SHP77 (cell line): ENCODE measurements at regions not wholly inside any gene's neighbourhood (a gene's known extent, or its start where the extent isn't known, plus 50 kb on each side); places are given as distances from the start of the nearest gene placed in this dataset.
A peak's percentile ranks its signal among the peaks of the same experiment; 100 is the strongest.

Experiments
- DNase-seq, 2 experiments: peaks; one replicate each; lab custom pipeline; 2025; lab: John Stamatoyannopoulos, UW

DNA sequence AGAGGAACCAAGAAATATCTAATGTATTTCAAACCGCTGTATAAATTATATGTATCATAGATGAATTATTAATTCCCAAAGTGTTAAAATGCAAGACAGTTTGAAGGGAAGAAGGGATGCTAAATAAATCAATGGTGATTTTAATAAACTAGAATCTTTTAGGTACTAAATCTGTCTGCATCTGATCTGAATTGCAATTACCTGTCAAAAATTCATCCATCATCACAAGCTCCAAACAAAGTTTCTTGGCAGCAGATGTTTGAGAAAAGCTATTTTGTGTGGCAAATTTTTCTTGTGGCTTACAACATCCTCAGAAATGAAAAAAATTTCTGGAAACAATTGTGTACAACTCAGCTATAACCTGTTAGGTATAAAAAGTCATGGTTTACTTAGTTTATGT lies 816.0 kb upstream of the NDST4 start:
- DNase-seq, result no peak

DNA sequence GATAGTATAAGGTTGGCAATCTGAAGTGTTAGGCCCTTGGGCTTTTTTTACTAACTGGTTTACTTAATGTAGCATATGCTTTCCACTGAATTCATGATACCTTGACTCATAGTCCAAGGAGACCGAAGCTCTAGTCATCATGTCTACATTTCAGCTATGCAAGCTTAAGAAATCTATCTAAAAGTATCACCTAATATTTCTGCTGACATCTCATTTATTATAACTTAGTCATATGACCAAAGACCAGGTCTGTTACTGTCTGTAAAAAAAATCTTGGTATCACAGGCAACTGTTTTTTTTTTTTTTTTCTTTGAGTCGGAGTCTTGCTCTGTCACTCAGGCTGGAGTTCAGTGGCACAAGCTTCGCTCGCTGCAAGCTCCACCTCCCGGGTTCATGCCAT lies 814.0 kb upstream of the NDST4 start:
- no peak for DNase-seq

DNA sequence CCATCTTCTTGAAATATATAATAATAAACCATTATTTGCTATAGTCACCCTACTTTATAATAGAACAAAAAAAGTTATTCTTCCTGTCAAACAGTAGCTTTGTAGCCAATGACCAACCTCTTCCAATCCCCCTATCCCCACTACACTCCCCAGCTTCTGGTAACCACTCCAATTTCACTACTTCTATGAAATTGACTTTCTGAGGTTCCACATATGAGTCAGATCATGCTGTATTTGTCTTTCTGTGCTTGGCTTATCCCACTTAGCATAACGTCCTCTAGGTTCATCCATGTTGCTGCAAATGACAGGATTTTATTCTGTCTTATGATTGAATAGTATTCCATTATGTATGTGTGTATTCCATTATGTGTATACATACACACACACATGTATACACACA lies 809.7 kb upstream of the NDST4 start:
- DNase-seq, result no peak

DNA sequence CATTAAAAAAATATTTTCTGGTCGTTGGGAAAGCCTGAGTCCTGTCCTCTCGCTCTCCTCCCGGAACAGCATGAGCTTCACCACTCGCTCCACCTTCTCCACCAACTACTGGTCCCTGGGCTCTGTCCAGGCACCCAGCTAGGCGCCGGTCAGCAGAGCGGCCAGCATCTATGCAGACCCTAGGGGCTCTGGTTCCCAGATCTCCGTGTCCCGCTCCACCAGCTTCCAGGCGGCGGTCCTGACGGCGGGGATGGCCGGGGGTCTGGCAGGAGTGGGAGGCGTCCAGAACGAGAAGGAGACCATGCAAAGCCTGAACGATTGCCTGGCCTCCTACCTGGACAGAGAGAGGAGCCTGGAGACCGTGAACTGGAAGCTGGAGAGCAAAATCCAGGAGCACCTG lies 807.2 kb upstream of the NDST4 start:
- no peak for DNase-seq

DNA sequence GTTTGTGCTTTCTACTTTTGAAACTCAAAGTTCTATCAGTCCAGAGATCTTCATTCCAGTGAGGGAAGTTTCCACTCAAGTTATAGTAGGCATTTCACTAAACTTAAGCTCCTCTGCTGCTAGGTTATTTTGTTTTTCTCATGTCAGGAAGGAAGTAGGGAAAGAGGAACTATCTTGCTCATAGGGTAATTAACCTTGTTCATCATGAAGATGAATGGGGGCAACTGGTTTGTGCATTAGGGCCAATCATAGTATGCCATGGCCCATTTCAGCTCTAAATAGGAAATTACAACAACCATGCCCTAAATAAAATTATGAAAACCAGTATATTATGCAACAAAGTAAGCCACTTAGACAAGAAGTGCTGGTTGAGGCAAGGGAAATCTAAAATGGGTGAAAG lies 804.7 kb upstream of the NDST4 start:
- no peak for DNase-seq

DNA sequence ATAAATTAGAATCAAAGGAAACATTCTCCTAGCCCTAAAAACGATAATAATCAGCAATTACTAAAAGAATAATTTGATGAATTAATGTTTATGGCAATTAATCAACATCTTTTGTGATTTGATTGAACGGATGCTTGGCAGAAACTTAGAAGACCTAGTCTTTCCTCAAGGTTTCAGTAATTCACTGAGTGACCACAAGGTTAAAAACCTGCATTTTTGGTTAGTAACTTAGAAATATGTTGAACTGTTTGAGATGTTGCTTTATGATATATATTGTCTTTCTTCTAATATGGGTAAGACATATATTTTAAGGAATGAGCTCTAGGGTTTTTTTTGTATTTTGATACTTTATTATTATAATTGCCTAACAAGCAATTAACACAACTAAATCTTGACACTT lies 793.0 kb upstream of the NDST4 start:
- no peak for DNase-seq

DNA sequence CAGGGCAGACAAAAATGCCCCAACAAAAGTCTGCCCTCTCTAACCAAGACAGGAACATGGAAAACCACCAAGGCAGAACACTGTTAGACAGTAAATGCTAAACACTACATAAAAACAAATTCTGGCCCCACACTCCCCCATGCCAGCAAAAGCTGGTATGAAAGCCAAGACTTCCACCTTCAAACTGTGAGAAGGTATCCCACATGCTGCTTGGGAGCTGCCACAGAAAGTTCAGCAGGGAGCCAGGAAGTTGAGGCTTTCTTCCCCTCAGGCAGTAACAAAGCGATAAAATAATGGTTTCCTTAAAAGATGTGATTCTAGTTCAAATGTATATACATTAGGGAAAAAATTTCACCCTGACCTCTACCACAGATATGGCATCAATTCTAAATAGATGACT lies 770.4 kb upstream of the NDST4 start:
- DNase-seq, result no peak

DNA sequence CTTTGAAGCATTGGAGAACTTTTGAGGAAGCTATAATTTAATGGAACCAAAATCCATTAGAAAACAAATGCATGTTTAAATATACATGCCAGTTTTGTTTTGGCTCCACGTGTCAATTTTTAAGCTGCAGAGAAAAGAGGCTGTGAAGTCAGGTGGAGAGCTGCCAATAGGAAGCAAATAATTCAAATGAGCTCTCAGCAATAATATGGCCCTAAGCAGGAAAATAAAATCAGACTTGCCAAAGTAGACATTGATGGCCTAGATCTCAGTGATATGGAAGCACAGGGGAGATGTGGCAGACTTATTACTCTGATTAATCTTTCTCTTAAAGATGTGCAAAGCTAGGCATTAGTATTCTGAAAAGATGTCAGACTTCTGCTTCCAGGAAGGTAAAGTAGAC lies 769.8 kb upstream of the NDST4 start:
- DNase-seq, result no peak

DNA sequence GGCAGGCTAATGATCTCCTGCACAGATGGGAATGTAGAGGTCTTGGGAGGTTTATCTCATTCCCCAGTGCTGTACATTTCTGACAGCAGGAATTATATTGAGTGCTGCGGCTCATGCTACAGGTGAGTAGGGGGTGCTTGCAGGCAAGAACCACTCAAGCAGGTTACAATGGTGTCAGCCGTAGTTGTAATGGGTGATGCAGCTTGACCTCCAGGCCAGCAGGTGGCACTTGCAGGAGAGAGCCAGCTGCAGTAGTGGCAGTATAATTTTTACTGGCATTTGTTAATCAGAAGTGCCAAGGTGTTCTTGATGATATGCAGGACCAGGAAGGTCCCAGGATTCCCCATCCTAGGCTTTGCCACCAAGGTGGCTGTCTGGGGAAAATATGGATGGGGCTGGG lies 759.6 kb upstream of the NDST4 start:
- DNase-seq, result no peak

DNA sequence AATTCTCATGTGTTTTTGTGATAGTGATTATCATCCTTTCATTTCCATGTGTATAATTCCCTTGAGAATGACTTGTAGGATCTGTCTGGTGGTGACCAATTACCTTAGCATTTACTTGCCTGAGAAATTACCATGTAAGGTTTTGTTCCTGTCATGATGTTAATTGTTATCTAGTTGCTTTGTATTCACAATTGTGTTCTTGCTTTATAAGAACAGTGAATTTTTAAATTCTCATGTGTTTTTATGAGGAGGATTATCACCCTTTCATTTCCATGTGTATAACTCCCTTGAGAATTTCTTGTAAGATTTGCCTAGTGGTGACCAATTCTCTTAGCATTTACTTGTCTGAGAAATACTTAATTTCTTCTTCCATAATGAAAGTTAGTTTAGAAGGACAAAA lies 758.2 kb upstream of the NDST4 start:
- no peak for DNase-seq

DNA sequence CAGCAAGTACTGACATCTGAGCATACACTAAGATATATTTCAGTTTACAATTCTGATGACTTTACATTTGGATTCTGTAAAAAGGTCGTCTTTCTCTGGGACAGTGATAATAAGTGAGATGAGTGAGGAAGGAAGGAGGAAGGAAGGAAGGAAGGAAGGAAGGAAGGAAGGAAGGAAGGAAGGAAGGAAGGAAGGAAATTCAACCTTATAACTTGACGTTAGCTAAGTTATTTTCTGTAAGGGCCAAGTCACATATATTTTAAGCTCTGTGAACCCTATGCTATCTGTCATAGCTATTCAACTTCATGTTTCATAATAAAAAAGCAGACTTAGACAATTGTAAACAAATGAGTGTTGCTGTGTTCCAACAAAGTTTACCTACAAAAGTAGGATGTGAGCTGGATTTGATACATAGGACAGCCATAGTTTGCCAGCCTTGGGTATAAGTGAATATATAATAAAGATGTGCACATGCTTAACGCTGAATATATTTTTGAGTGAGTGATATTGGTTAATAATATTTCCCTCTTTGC lies 753.0 kb upstream of the NDST4 start:
- no peak for DNase-seq

DNA sequence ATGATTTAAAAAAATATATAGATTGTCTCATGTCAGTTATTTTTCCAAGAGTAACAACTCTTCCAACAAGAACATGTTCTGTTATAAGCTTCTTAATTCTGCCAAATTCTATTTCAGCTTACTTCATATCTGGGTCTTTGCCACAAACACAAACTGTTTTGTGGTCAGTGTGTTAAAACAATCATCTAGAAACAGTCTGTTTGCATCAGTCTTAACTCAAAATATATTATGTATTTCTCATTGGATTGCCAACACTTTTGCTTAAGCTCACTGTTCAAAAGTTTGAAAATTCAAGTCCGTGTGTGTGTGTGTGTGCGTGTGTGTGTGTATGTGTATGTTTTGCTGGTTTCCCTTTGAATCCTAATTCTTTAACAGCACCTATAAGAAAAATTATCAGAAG lies 752.3 kb upstream of the NDST4 start:
- DNase-seq, result no peak

DNA sequence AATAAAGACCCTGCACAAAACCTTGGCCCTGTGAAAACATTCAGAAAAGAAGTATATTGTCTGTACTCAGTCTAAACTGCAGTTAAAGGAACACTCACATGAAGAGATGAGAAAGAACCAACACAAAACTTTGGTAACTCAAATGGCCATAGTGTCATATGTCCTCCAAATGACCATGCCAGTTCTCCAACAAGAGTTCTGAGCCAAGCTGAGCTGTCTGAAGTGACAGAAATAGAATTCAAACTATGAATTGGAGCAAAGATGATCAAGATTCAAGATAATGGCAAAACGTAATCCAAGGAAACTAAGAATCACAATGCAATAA lies 739.3 kb upstream of the NDST4 start:
- no peak for DNase-seq

DNA sequence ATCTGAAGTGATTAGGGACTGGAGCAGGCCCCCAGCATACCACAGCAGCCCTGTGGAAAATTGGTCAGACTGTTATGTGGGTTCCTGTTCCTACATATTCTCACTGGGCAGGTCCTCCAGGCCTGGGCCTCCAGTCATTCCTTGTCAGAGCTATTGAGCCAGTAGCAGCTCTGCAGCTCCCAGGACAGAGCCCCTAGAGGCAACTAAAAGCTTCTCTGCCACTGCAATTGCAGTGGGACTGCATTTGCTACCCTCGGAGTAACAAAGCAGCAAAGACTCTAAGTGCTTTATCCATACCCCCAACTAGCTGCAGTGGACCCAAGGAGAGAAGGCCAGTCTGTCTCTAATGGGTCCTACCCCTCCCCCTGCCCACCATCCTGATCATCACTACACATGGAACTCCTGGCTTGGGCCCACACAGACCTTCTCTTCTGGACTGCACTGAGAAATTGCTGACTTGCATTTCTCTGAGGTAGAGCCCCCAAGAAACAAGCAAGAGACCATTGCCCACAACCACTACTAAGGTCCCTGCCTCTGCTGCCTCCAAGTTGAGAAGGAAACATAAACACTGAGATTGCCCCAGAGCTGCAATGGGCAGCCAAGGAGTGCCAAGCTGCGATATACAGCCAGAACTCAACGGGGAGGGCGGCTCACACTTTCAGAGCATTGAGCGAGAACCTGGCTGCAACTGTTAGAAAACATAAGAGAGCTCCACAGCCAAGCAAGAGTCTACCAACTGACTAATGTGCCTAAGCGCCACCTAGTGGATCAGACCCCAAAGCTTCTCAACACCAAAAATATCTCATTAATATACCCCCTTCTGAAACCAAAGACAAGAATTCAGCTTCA lies 738.7 kb upstream of the NDST4 start:
- DNase-seq, result peak; percentile 55 to 58

DNA sequence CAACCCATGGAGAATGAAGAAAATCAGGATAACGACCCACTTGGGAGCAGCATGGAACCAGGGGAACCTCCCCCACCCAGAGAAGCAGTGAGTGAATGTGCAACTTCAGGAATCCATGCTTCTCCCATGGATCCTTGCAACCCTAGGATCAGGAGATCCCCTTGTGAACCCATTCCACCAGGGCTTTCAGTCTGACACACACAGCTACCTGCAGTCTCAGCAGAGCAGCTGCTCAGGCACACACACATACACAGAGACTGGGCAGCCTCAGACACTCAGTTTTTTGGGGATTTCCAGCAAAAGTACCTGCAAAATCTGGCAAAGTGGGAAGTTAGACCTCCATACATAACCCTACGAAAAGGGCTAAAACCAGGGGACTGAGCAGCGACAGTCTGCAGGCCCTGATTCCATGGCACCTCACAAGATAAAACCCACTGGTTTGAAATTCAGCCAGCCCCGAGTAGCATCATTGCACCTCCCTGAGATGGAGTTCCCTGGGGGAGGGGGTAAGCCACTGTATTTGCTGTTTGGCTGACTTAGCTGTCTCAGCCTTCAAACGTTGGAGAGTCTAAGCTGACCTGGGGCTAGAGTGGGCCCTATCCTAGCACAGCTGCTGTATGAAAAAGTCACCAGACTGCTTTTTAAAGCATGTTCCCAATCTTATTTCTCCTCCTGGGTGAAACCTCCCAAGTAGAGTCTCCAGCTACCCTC lies 737.5 kb upstream of the NDST4 start:
- no peak for DNase-seq

DNA sequence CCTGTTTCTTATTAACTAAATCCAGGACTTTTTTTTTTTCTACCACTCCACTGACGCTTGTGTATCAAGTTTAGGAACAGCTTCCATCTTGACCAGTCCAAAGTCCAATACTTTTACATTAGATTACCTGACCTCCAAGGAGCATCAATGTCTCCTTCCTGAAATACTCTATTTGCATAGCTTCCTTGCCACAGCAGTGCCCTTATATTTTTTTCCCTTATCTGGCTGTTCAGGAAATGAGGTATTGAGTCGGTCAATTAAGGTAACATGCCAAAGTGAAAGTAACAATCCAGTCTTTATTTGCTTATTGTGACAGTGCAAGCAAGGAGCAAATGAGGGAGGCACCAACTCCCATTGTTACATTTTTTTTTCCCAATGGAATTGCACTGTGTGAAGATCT lies 730.8 kb upstream of the NDST4 start:
- no peak for DNase-seq

DNA sequence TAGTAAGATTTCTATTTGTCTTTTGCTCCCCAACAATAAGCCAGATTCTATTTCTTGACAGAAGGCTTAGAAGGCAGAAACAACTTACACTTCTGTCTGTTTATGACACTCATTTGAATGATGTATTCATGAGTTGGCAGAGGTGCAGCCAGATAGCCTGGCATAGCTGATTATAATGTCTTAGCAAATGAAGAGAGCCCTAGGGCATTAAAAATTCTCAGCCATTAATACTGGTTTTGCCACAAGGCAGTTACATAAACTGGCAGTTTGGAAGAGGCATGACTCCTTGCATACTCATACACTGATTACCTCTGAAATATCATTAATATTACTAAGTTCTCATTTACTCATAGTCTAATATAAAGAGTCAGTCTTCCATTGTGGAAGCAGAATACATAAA lies 728.5 kb upstream of the NDST4 start:
- DNase-seq, result no peak

DNA sequence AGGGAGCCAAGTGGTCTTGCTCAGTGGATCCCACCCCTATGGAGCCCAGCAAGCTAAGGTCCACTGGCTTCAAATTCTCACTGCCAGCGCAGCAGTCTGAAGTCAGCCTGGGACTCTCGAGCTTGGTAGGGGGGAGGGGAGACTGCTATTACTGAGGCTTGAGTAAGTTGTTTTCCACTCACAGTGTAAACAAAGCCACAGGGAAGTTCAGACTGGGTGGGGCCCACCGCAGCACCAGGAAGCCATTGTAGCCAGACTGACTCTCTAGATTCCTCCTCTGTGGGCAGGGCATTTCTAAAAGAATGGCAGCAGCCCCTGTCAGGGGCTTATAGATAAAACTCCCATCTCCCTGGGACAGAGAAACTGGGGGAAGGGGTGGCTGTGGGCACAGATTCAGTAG lies 721.0 kb upstream of the NDST4 start:
- DNase-seq, result no peak

DNA sequence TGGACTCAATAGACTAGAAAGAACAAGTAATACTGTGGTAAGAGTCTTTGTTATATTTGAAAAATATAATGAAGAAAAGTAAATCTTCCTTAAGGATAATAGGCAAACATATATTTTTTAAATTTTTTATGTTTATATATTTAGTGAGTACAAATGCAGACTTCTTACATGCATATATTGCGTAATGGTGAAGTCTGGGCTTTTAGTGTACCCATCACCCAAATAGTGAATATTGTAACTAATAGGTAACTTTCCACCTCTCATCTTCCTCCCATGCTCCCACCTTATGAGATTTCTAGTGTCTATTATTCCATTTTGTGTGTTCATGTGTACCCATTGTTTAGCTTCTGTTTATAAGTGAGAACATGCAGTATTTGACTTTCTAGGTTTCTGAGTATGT lies 711.2 kb upstream of the NDST4 start:
- no peak for DNase-seq

DNA sequence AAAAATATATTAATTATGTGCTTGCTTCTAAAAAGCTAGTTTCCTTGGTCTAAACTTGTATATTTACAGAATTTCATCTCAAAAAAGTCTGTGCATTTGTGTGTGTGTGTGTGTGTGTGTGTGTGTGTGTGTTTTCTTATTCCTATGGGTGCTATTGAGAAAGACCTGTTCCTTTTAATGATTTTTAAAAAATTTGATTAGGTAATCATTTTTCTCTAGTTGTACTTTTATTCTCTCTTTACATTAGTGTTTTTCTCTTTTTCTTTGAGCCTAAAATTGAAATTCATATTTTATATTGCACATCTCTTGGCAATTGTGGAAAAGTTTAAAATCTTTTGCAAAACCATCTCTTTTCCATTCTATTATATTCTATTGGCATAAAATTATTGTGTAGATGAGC lies 690.4 kb upstream of the NDST4 start:
- DNase-seq, result no peak

DNA sequence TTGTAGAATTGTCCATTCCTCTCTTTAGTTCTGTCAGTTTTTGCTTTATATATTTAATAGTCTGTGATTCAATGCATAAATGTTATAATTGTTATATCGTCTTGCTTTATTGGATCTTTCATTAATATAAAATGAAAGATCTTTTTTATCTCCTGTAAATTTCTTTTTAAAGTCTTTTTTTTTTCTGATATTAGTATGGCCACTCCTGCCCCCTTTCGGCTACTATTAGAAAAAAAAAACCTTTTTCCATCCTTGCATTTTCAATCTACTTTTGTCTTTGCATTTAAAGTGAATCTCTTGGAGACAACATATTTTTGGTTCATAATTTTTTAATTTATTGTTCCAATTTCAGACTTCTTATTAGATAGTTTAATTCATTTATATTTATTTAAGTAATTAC lies 677.4 kb upstream of the NDST4 start:
- DNase-seq, result no peak

DNA sequence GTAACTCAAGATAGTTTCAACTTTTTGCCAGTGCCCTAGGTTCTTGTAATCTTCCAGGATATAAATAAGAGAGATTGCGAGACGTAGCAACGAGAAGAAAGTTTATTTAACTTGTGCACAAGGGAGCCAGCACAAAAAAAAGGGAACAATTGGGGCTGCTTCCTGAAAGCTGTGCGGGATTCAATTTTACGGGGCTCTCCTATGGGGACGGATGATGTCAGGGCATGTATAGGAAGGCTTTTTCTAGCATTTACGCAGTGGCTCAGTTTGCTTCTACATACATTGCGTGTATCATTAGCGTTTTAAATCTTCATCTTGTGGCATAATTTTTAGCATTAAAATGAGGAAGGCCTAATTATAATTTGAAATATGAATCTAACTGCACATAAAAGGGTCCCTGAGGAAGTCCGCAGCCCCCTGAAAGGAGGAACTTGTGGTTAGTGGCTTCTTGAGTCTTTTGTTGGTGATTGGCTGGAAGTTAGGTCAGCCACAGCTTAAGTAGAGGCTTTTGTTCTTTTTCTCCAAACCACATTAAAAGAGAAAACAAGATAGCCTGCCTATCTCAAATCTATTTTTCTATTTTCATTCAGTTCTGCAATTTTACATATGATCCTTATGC lies 668.2 kb upstream of the NDST4 start:
- DNase-seq, result no peak

DNA sequence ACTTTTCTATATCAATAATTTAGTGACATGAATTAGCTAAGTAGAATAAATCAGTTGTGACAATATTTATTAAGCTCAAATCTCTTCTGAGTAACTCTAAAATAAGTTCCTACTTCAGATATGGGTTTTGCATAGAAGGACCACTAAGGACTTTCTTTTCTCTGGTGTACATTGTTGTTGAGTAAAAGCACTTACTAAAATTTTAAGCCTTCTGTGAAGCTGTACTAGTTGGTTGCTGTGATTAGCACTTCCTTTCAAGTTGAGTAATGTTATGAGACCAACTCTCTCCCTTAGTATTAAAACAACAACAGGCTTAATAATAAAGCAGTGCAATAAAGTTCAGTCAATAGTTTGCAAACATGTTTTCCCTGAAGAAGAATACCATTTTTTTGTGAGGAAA lies 667.4 kb upstream of the NDST4 start:
- no peak for DNase-seq
